HG03432 (cell line): ENCODE measurements at regions not wholly inside any gene's neighbourhood (a gene's known extent, or its start where the extent isn't known, plus 50 kb on each side); places are given as distances from the start of the nearest gene placed in this dataset.
A peak's percentile ranks its signal among the peaks of the same experiment; 100 is the strongest.
"Not testable (repeated sequence)": the region's sequence is repeated elsewhere in the genome, so short reads cannot be mapped to it uniquely, and the experiment has no call there.

Experiments used
- ATAC-seq: cut with Tn5 transposase; IDR thresholded peaks from one replicate; pipeline ENCODE4 v1.9.1; 2021; ENCODE audit warnings: mild to moderate bottlenecking, moderate library complexity; ENCODE audit not compliant: unreplicated experiment

- ATAC-seq: no peak
These were observed 991.9 kb downstream of the EPHA7 start for GRCh38 chr6:92427453-92427852.

- ATAC-seq: no peak
These were observed 1003.7 kb downstream of the EPHA7 start for GRCh38 chr6:92415656-92416055.

GRCh38 chr6:92408350-92408749 lies 1011.0 kb downstream of the EPHA7 start:
- ATAC-seq: no peak

GRCh38 chr6:92404281-92404680 lies 1015.1 kb downstream of the EPHA7 start:
- no peak for ATAC-seq

- no peak for ATAC-seq
These were observed 1019.4 kb downstream of the EPHA7 start for GRCh38 chr6:92399911-92400310.

- not testable (repeated sequence) for ATAC-seq
These were observed 1030.7 kb downstream of the EPHA7 start for GRCh38 chr6:92388706-92389105.

GRCh38 chr6:92380803-92381601 lies 1038.4 kb downstream of the EPHA7 start:
- peak; percentile 84 for ATAC-seq

- no peak for ATAC-seq
These were observed 1042.2 kb downstream of the EPHA7 start for GRCh38 chr6:92377137-92377536.

- ATAC-seq: no peak
These were observed 1042.7 kb downstream of the EPHA7 start for GRCh38 chr6:92376691-92377090.

- no peak for ATAC-seq
These were observed 1047.8 kb downstream of the EPHA7 start for GRCh38 chr6:92371211-92372208.

- ATAC-seq: no peak
These were observed 1050.0 kb downstream of the EPHA7 start for GRCh38 chr6:92369309-92369708.

GRCh38 chr6:92364948-92365541 lies 1054.3 kb downstream of the EPHA7 start:
- peak; percentile 52 for ATAC-seq

GRCh38 chr6:92363111-92363510 lies 1056.2 kb downstream of the EPHA7 start:
- no peak for ATAC-seq

GRCh38 chr6:92362404-92362803 lies 1057.0 kb downstream of the EPHA7 start:
- peak; percentile 51 for ATAC-seq

GRCh38 chr6:92361990-92362389 lies 1057.4 kb downstream of the EPHA7 start:
- no peak for ATAC-seq

- ATAC-seq: no peak
These were observed 1065.0 kb downstream of the EPHA7 start for GRCh38 chr6:92354270-92354829.

- no peak for ATAC-seq
These were observed 1067.2 kb downstream of the EPHA7 start for GRCh38 chr6:92352130-92352529.

- ATAC-seq: no peak
These were observed 1078.2 kb downstream of the EPHA7 start for GRCh38 chr6:92341201-92341600.

GRCh38 chr6:92339936-92340640 lies 1079.3 kb downstream of the EPHA7 start:
- no peak for ATAC-seq

GRCh38 chr6:92337571-92337970 lies 1081.8 kb downstream of the EPHA7 start:
- no peak for ATAC-seq
